ENCODE measurements at regions not wholly inside any gene's neighbourhood (a gene's known extent, or its start where the extent isn't known, plus 50 kb on each side); places are given as distances from the start of the nearest gene placed in this dataset.

GRCh38 chr15:70268698-70269251 lies 171.1 kb upstream of the TLE3 start:
- no peak for TF ChIP-seq SIN3A (IDR thresholded peaks at IDR 0.05; ENCODE audit: borderline replicate concordance, insufficient read depth, low read length)
- TF ChIP-seq POLR2AphosphoS5 (IDR thresholded peaks at IDR 0.05; ENCODE audit: low read depth, low read length) = no peak
- no peak for TF ChIP-seq REST (IDR thresholded peaks at IDR 0.05; ENCODE audit: insufficient read depth in 1 of 2, low read depth in 2 of 2, low read length in 2 of 2)
- TF ChIP-seq TAF1 (IDR thresholded peaks at IDR 0.05; ENCODE audit: borderline replicate concordance, insufficient read depth, low read length) = no peak
